ENCODE measurements at regions not wholly inside any gene's neighbourhood (a gene's known extent, or its start where the extent isn't known, plus 50 kb on each side); places are given as distances from the start of the nearest gene placed in this dataset.
"Not testable (repeated sequence)": the region's sequence is repeated elsewhere in the genome, so short reads cannot be mapped to it uniquely, and the experiment has no call there.

DNA sequence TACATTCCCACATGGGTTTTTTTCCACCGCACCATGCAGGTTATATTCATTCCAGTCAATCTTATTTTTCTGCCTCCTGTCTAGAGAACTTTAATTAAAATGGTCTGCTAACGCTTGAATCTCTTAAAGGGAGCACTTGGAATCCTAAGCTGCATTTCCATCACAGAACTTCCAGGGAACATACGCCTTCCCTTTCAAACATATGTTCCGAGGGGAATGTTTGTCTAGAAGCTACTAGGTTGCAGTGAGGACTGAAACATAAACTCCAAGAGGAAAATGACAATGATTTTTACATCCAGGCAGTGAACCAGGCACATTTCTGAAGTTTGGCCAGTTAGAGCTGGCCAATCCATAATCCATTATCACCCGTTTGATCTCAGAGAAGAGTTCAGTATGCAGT is 375.5 kb upstream of the NRP1 start:
- DNase-seq (ENCODE audit: low spot score in 2 of 2) = no peak
- Mint-ChIP-seq H3K27me3 (no peaks in the 10 kb centered on the region), H3K27ac (no peak overlapping the region), H3K36me3 (no peaks in the 10 kb centered on the region), H3K9me3 (peaks cover 1% of the 10 kb centered on the region), H3K4me1 (no peaks in the 10 kb centered on the region), H3K4me3 (no peak overlapping the region)
- no peak for ATAC-seq (ENCODE audit: low read depth)

DNA sequence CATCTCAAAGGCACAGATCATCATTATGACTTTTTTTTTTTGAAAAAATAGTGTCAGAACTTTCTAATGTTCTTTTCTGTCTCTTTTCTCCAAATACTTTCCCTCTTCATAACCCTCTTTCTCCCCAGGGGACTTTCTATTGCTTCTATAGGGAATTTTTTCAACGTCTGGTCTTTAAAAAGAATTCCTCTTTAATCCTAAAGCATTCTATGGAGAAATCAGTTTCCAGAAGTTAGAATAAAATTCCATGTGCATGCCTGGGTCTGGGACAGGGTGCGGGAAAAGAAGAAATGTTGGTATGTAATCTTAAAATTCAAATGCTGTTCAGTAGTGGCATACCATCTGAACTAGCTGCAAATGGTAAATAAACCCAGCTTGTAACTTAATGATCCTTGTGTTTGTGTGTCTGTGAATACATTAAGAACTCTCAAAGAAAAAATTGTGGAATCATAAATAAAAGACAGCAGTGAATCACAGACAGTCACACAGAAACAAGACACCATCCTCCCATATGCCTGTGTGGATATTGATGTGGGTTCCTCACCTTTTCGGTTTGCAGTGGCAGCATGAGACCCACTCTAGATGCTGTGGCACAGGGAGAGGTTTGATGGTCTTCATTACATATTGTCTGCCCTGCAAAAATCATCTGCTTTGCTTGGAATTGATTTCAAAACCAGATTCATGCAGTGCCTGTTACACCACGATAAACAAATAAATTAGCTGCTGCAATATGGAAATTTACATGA is 374.7 kb upstream of the NRP1 start:
- H3K27ac Mint-ChIP-seq = no peak overlapping the region
- H3K4me3 Mint-ChIP-seq = no peak overlapping the region
- H3K27me3 Mint-ChIP-seq = no peaks in the 10 kb centered on the region
- DNase-seq (ENCODE audit: low spot score in 2 of 2) = no peak
- no peak for ATAC-seq (ENCODE audit: low read depth)
- peaks cover 1% of the 10 kb centered on the region for H3K9me3 Mint-ChIP-seq
- no peaks in the 10 kb centered on the region for H3K4me1 Mint-ChIP-seq
- H3K36me3 Mint-ChIP-seq = no peaks in the 10 kb centered on the region

- no peaks in the 10 kb centered on the region for H3K36me3 Mint-ChIP-seq
- H3K4me1 Mint-ChIP-seq = no peaks in the 10 kb centered on the region
- no peaks in the 10 kb centered on the region for H3K27me3 Mint-ChIP-seq
- H3K4me3 Mint-ChIP-seq = no peak overlapping the region
- no peak overlapping the region for H3K27ac Mint-ChIP-seq
- ATAC-seq (ENCODE audit: low read depth) = no peak
- peaks cover 1% of the 10 kb centered on the region for H3K9me3 Mint-ChIP-seq
- DNase-seq (ENCODE audit: low spot score in 2 of 2) = no peak
Observed at GRCh38 chr10:33708561-33708960, 374.1 kb upstream of the NRP1 start.

DNA sequence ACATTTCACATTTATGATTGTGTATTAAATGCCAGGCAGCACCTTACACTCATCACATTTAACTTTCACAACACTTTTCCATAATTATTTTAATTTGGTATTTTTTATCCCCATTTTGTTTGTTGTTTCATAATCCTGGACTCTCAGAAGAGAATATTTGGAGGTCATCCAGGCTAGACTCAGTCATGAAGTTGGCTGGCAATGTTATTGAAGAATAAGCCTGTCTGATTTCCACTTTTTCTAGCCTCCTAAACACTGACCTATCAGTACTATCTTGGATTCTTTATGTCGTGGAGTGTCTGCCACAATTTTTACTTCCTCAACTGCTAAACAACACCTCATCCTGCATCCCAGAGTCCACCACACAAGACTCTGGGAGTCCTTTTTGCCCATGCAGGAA is 372.3 kb upstream of the NRP1 start:
- Mint-ChIP-seq H3K36me3 (no peaks in the 10 kb centered on the region), H3K27me3 (no peaks in the 10 kb centered on the region), H3K9me3 (no peaks in the 10 kb centered on the region), H3K4me3 (no peak overlapping the region), H3K27ac (no peak overlapping the region), H3K4me1 (no peaks in the 10 kb centered on the region)
- ATAC-seq (ENCODE audit: low read depth) (no peak), DNase-seq (ENCODE audit: low spot score in 2 of 2) (no peak)

GRCh38 chr10:33706191-33706590 is 371.7 kb upstream of the NRP1 start:
- H3K9me3 Mint-ChIP-seq = no peaks in the 10 kb centered on the region
- H3K27me3 Mint-ChIP-seq = no peaks in the 10 kb centered on the region
- ATAC-seq (ENCODE audit: low read depth) = no peak
- H3K4me3 Mint-ChIP-seq = no peak overlapping the region
- H3K4me1 Mint-ChIP-seq = no peaks in the 10 kb centered on the region
- no peak overlapping the region for H3K27ac Mint-ChIP-seq
- DNase-seq (ENCODE audit: low spot score in 2 of 2) = no peak
- H3K36me3 Mint-ChIP-seq = no peaks in the 10 kb centered on the region

- Mint-ChIP-seq H3K4me1 (no peaks in the 10 kb centered on the region), H3K9me3 (no peaks in the 10 kb centered on the region), H3K4me3 (no peak overlapping the region), H3K27me3 (no peaks in the 10 kb centered on the region), H3K36me3 (no peaks in the 10 kb centered on the region), H3K27ac (no peak overlapping the region)
- ATAC-seq (ENCODE audit: low read depth) = no peak
- DNase-seq (ENCODE audit: low spot score in 2 of 2) = no peak
Observed at GRCh38 chr10:33704214-33704830, 369.9 kb upstream of the NRP1 start.

DNA sequence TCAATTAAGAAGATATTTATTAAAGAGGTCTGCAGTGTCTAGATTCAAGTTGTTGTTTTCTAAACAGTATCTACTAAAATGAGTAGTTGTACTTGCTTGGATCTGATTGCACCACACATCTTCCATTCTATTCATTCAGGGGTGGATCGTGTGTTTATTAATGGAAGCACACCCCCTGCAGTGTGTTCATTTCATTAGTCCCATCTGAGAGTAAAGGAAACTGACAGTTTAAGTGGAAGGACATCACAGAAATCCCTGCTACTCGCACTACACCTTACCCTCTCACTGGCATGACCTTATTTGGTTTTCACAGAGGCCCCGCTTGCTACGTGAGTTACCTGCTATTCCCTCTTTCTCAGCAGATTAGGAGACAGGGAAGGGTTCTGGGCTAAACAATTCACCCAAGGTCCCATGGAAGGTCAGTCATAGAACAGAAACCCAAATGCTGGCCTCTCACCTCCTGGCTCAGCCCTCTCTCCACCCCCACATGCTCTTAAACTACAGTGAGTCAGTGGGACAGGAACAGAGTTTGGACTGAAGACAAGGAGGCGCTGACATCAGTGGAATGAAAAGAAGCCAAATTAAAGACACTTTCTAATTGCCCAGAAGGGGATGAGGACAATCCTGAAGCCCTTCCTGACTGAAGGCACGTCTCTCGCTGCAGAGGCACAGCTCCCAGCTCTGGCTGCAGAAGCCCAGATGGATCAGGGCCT is 369.2 kb upstream of the NRP1 start:
- Mint-ChIP-seq H3K36me3 (no peaks in the 10 kb centered on the region), H3K27me3 (no peaks in the 10 kb centered on the region), H3K27ac (no peak overlapping the region), H3K9me3 (no peaks in the 10 kb centered on the region), H3K4me1 (no peaks in the 10 kb centered on the region), H3K4me3 (no peak overlapping the region)
- ATAC-seq (ENCODE audit: low read depth) = no peak
- DNase-seq (ENCODE audit: low spot score in 2 of 2) = no peak

- Mint-ChIP-seq H3K4me1 (no peaks in the 10 kb centered on the region), H3K9me3 (peaks cover 4% of the 10 kb centered on the region), H3K27ac (no peak overlapping the region), H3K36me3 (no peaks in the 10 kb centered on the region), H3K4me3 (no peak overlapping the region), H3K27me3 (no peaks in the 10 kb centered on the region)
- DNase-seq (ENCODE audit: low spot score in 2 of 2) (no peak), ATAC-seq (ENCODE audit: low read depth) (no peak)
Observed at GRCh38 chr10:33698033-33698432, 363.6 kb upstream of the NRP1 start.

DNA sequence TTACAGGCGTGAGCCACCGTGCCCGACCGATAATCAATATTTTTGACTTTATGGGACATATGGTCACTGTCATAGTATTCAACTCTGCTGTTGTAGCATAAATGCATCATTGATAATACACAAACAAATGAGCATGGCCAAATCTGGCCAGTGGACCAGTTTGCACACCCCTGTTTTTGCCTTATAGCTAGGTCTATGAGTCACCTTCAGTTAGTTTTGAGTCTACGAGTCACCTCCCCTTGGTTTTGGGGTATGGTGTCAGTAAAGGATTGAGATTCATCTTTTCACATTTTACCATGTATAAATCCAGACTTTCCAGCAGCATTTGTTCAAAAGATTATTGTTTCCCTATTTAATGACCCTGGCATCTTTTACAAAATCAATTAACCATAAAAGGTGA is 362.5 kb upstream of the NRP1 start:
- no peak overlapping the region for H3K4me3 Mint-ChIP-seq
- DNase-seq (ENCODE audit: low spot score in 2 of 2) (no peak), ATAC-seq (ENCODE audit: low read depth) (no peak)
- no peaks in the 10 kb centered on the region for H3K4me1 Mint-ChIP-seq
- H3K36me3 Mint-ChIP-seq = no peaks in the 10 kb centered on the region
- H3K27me3 Mint-ChIP-seq = no peaks in the 10 kb centered on the region
- H3K9me3 Mint-ChIP-seq = peaks cover 7% of the 10 kb centered on the region
- H3K27ac Mint-ChIP-seq = no peak overlapping the region

DNA sequence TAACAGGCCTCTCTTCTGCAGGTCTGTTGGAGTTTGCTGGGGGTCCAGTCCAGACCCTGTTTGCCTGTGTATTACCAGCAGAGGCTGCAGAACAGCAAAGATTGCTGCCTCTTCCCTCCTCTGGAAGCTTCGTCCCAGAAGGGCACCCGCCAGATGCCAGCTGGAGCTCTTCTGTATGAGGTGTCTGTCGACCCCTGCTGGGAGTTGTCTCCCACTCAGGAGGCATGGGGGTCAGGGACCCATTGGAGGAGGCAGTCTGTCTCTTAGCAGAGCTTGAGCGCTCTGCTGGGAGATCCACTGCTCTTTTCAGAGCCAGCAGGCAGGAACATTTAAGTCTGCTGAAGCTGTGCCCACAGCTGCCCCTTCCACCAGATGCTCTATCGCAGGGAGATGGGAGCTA is 361.1 kb upstream of the NRP1 start:
- DNase-seq (ENCODE audit: low spot score in 2 of 2) (no peak), ATAC-seq (ENCODE audit: low read depth) (no peak)
- Mint-ChIP-seq H3K36me3 (no peaks in the 10 kb centered on the region), H3K9me3 (peaks cover 16% of the 10 kb centered on the region), H3K27ac (no peak overlapping the region), H3K4me1 (no peaks in the 10 kb centered on the region), H3K27me3 (no peaks in the 10 kb centered on the region), H3K4me3 (no peak overlapping the region)

DNA sequence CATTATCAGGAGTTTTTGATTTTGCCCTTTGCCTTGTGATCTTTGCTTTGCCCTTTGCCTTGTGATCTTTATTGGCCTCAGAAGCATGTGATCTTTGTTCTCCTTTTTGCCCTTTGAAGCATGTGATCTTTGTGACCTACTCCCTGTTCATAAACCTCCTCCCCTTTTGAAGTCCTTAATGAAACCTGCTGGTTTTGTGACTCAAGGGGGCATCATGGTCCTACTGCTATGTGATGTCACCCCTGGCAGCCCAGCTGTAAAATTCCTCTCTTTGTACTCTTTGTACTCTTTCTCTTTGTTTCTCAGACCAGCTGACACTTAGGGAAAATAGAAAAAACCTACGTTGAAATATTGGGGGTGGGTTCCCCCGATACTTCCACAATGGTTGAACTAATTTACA is 356.1 kb upstream of the NRP1 start:
- not testable (repeated sequence) for H3K4me1 Mint-ChIP-seq; DNase-seq (ENCODE audit: low spot score in 2 of 2); H3K36me3 Mint-ChIP-seq; H3K4me3 Mint-ChIP-seq; H3K27me3 Mint-ChIP-seq; H3K27ac Mint-ChIP-seq; ATAC-seq (ENCODE audit: low read depth)
- H3K9me3 Mint-ChIP-seq = peaks cover 22% of the 10 kb centered on the region

DNA sequence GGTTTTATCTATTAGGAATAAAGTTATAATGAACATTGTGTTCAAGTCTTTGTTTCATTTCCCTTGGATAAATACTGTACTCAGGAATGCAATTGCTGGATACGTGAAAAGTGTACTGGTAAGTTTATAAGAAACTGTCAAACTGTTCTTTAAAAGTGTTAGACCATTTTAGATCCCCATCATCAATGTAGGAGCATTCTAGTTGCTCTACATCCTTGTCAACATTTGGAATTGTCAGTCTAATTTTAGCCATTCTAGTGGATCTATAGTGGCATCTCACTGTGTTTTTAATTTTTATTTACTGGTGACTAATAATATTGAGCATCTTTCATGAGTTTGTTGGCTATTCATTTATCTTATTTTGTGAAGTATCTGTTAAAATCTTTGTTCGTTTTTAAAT is 354.0 kb upstream of the NRP1 start:
- Mint-ChIP-seq H3K4me1 (no peaks in the 10 kb centered on the region), H3K27ac (no peak overlapping the region), H3K4me3 (no peak overlapping the region), H3K9me3 (peaks cover 23% of the 10 kb centered on the region), H3K27me3 (no peaks in the 10 kb centered on the region), H3K36me3 (no peaks in the 10 kb centered on the region)
- no peak for ATAC-seq (ENCODE audit: low read depth)
- DNase-seq (ENCODE audit: low spot score in 2 of 2) = no peak

- Mint-ChIP-seq H3K9me3 (peaks cover 7% of the 10 kb centered on the region), H3K36me3 (no peaks in the 10 kb centered on the region), H3K4me1 (no peaks in the 10 kb centered on the region), H3K4me3 (no peak overlapping the region), H3K27ac (no peak overlapping the region), H3K27me3 (no peaks in the 10 kb centered on the region)
- no peak for DNase-seq (ENCODE audit: low spot score in 2 of 2)
- no peak for ATAC-seq (ENCODE audit: low read depth)
Observed at GRCh38 chr10:33684211-33684611, 349.7 kb upstream of the NRP1 start.

DNA sequence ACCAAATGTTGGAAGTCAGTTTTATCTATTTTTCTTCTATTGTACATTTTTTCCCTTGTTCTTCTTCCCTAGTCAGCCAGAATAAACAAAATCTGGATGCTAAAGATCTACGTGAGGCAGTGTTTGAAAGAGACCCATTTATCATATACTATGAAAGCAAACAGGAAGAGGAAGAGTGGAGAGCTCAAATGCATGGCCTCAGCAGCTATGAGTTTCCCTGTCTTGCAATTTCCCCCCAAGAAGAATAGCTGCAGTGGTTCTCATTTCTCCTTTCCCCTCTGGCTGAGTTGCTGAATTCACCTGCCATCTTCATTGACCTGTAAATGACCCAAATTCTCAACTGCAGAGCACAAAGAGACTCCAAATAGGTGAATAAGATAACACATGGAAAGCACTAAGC is 347.1 kb upstream of the NRP1 start:
- ATAC-seq (ENCODE audit: low read depth) = no peak
- Mint-ChIP-seq H3K27ac (no peak overlapping the region), H3K4me1 (no peaks in the 10 kb centered on the region), H3K27me3 (no peaks in the 10 kb centered on the region), H3K9me3 (peaks cover 5% of the 10 kb centered on the region), H3K4me3 (no peak overlapping the region), H3K36me3 (no peaks in the 10 kb centered on the region)
- no peak for DNase-seq (ENCODE audit: low spot score in 2 of 2)
